ENCODE measurements at regions not wholly inside any gene's neighbourhood (a gene's known extent, or its start where the extent isn't known, plus 50 kb on each side); places are given as distances from the start of the nearest gene placed in this dataset.

DNA sequence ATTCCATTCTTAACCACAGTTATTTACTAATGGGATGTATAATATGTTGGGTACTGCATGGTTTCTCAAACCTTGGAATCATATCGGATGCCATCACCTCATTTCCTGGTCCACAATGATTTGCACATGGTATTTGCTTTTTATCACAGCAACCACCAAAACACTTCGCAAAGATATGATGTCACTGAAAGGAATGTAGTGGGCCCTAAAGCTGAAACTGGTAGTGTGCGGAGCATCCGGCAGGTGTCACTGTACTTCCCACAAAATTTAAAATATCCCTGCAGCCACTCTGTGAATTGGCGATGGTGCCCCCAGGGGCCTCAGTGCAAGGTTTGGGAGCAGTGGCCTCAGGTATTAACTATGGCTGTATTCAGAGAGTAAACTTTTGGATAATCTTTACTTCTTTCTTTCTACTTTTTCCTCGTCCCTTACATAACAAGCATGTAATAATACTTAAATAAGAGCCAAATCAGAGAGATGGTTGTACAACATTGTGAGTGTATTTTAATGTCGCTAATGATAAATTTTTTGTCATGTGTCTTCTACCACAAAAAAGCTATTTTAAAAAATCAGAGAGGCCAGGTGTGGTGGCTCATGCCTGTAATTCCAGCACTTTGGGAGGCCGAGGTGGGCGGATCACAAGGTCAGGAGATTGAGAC lies 66.2 kb downstream of the FAM241B start:
- TF ChIP-seq, protein P1, sequence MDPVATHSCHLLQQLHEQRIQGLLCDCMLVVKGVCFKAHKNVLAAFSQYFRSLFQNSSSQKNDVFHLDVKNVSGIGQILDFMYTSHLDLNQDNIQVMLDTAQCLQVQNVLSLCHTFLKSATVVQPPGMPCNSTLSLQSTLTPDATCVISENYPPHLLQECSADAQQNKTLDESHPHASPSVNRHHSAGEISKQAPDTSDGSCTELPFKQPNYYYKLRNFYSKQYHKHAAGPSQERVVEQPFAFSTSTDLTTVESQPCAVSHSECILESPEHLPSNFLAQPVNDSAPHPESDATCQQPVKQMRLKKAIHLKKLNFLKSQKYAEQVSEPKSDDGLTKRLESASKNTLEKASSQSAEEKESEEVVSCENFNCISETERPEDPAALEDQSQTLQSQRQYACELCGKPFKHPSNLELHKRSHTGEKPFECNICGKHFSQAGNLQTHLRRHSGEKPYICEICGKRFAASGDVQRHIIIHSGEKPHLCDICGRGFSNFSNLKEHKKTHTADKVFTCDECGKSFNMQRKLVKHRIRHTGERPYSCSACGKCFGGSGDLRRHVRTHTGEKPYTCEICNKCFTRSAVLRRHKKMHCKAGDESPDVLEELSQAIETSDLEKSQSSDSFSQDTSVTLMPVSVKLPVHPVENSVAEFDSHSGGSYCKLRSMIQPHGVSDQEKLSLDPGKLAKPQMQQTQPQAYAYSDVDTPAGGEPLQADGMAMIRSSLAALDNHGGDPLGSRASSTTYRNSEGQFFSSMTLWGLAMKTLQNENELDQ (CRISPR knock-in tag; IDR thresholded peaks at IDR 0.05; ENCODE audit: borderline replicate concordance) = no peak
- TF ChIP-seq FOS (IDR thresholded peaks at IDR 0.05; ENCODE audit: extremely low read depth, insufficient read length) (no peak), KDM4B (IDR thresholded peaks at IDR 0.05; ENCODE audit: borderline replicate concordance in 2 of 2, low read depth in 1 of 2) (no peak), ZNF717 (CRISPR knock-in tag; IDR thresholded peaks at IDR 0.05) (no peak), POLR2AphosphoS2 (IDR thresholded peaks at IDR 0.05; ENCODE audit: low read length) (no peak)

Data from K562 (cell line).